Lower leg skin (tissue), 4 donors: ENCODE measurements at regions not wholly inside any gene's neighbourhood (a gene's known extent, or its start where the extent isn't known, plus 50 kb on each side); places are given as distances from the start of the nearest gene placed in this dataset.

Experiments used
- DNase-seq, 2 donors: peaks; one replicate each; pipeline ENCODE4 v3.0.0-alpha.2; 2019; ENCODE audit warnings: low spot score in 2 of 2
- H3K4me3 ChIP-seq: fragments of 200-600 bp; sonication (generic); 2 replicates; pipeline ENCODE4 v1.5.1; 2017; ENCODE audit warnings: mild to moderate bottlenecking, low read depth; ENCODE audit not compliant: poor library complexity, severe bottlenecking
- CTCF ChIP-seq, 3 donors: fragments of 450-650 bp; IDR thresholded peaks; one replicate each; pipeline ENCODE4 v1.5.1; 2016; ENCODE audit warnings: antibody characterized with exemption in 3 of 3, mild to moderate bottlenecking in 3 of 3, moderate library complexity in 2 of 3
- POLR2A ChIP-seq, 2 donors: fragments of 450-650 bp; IDR thresholded peaks; one replicate each; pipeline ENCODE4 v1.6.1; 2016 to 2017; ENCODE audit warnings: antibody characterized with exemption in 2 of 2, mild to moderate bottlenecking in 1 of 2, moderate library complexity in 1 of 2
- WGBS, 2 donors: methylation state at CpG; one replicate each; pipeline ENCODE4 v1.1.5; 2018; 5-methylcytosine and 5-hydroxymethylcytosine counted together
- intact Hi-C: fragments of 100-400 bp; cut with DNase I; formaldehyde crosslinking; loops from one replicate; pipeline ENCODE4 v1.15.0; 2023; ENCODE audit warnings: low total_unique reads

- TF ChIP-seq POLR2A (IDR thresholded peaks at IDR 0.05) (no peak), CTCF (IDR thresholded peaks at IDR 0.05) (no peak)
- intact Hi-C loops, result no loop called here
- WGBS, 2 donors, result 89 to 93% methylated on average over 2 of the region's 2 CpGs
- no peak for DNase-seq
- no peak overlapping the region for H3K4me3 ChIP-seq
Measured at GRCh38 chr6:113140721-113141120, 716.4 kb upstream of the MARCKS start.

DNA sequence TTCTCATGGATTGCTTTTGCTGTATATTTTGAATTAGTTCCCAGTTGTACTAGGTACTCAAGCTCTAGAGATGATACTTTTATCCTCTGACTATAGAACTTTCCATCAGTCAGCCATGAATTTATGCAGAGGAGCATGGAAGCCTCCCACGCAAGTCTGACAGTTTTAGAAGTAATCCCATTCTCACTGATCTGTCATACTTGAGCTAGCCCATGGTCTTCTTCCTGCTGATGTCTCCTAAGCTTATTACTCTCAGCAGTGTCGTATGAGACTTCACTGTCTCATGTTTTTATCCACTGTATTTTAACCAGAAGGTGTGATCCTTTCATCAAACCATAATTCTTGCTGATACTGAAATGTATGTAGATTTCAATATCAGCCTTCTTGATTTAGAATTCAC lies 715.2 kb upstream of the MARCKS start:
- whole genome bisulfite sequencing, 2 donors, result 70 to 97% methylated on average over 2 of the region's 2 CpGs
- no peak overlapping the region for H3K4me3 ChIP-seq
- no peak for DNase-seq
- intact Hi-C loops, result no loop called here
- TF ChIP-seq CTCF (IDR thresholded peaks at IDR 0.05) (no peak), POLR2A (IDR thresholded peaks at IDR 0.05) (no peak)

DNA sequence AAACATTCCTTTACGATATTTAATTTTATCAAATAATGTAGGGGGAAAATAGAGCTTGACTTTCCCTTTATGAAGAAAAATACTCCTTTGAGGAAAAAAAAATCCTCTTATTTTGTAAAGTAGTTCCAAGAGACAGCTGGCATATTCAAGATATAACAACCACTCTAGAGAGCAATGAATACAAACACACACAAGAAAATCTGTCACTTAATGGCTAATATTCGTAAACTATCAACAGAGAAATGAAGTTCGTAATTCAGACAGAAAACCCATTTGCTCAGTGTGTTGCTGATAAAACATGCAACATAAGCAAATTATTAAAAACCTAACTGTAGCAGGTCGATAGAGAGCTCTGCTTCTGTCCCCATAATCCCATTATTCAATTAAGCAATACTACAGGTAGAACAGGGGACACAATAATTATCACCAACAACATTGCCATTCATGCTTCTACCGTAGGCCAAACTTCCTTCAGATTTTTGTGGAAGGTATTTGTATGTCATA lies 714.4 kb upstream of the MARCKS start:
- TF ChIP-seq POLR2A (IDR thresholded peaks at IDR 0.05) (no peak), CTCF (IDR thresholded peaks at IDR 0.05) (no peak)
- WGBS, 2 donors, result 89 to 92% methylated on average over 5 of the region's 5 CpGs
- intact Hi-C loops, result no loop called here
- DNase-seq, result no peak
- no peak overlapping the region for H3K4me3 ChIP-seq

- WGBS, 2 donors, result 95% methylated on average over 3 of the region's 3 CpGs
- no peak for TF ChIP-seq POLR2A (IDR thresholded peaks at IDR 0.05)
- no peak for TF ChIP-seq CTCF (IDR thresholded peaks at IDR 0.05)
- intact Hi-C loops, result no loop called here
- no peak overlapping the region for H3K4me3 ChIP-seq
- DNase-seq, result no peak
Measured at GRCh38 chr6:113143206-113143605, 713.9 kb upstream of the MARCKS start.

- intact Hi-C loops, result no loop called here
- no peak for TF ChIP-seq POLR2A (IDR thresholded peaks at IDR 0.05)
- TF ChIP-seq CTCF (IDR thresholded peaks at IDR 0.05), result no peak
- no peak overlapping the region for H3K4me3 ChIP-seq
- DNase-seq, result no peak
- WGBS, 2 donors, result 77% methylated on average over 3 of the region's 3 CpGs
Measured at GRCh38 chr6:113144117-113144516, 713.0 kb upstream of the MARCKS start.

DNA sequence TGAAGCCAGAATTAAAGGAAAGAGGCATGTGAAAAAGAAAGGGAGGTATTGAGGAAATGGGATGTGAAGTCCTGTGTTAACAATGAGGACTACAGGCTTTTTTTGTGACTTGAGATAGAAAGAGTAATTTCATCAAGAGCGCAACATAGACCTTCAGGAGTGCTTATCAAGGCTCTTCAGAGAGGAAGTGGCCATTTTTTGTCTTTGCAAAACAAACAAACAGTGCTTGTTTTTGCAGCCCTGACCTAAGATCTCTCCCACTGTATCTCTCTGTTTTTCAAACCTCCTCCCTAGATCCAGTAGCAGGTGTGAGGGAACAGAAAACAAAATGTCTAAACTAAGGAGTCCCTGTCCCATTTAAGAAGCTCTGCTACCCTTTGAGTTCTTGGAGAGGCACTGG lies 710.3 kb upstream of the MARCKS start:
- DNase-seq, result no peak
- intact Hi-C loops, result no loop called here
- TF ChIP-seq POLR2A (IDR thresholded peaks at IDR 0.05) (no peak), CTCF (IDR thresholded peaks at IDR 0.05) (no peak)
- no peak overlapping the region for H3K4me3 ChIP-seq
- WGBS, 2 donors, result 88 to 93% methylated on average over 1 of the region's 1 CpG
